HEK293 (cell line): ENCODE measurements at regions not wholly inside any gene's neighbourhood (a gene's known extent, or its start where the extent isn't known, plus 50 kb on each side); places are given as distances from the start of the nearest gene placed in this dataset.

ENCODE experiments used
- CTCF ChIA-PET: fragments of 350-600 bp; formaldehyde crosslinking; extraction: SDS; loops from one replicate; lab custom pipeline; 2021; ENCODE audit warnings: antibody characterized with exemption; lab: Yijun Ruan, JAX
- POLR2A ChIA-PET: fragments of 300-600 bp; formaldehyde crosslinking; extraction: SDS; loops from one replicate; lab custom pipeline; 2020; ENCODE audit warnings: antibody characterized with exemption, inconsistent platforms; lab: Yijun Ruan, JAX
- H3K27ac ChIP-seq: fragments of 200-500 bp; sonication (Bioruptor generic); 2 replicates; pipeline ENCODE4 v1.5.1; 2014; ENCODE audit warnings: low read depth, low read length, control low read depth, inconsistent platforms; ENCODE audit errors: extremely low read depth
- H3K36me3 ChIP-seq, 2 experiments: fragments of 200-500 bp in 1 of 2; sonication (Bioruptor generic) in 1 of 2; 1 replicate in 1 of 2; 2 replicates in 1 of 2; pipeline ENCODE4 v1.5.1; 2014 to 2017; ENCODE audit warnings: inconsistent platforms in 2 of 2, low read length in 2 of 2; ENCODE audit not compliant: control insufficient read depth in 2 of 2, insufficient read depth in 1 of 2
- H3K4me1 ChIP-seq: fragments of 200-500 bp; sonication (Bioruptor generic); 2 replicates; pipeline ENCODE4 v1.5.1; 2014; ENCODE audit warnings: mild to moderate bottlenecking, low read length, inconsistent platforms; ENCODE audit not compliant: control insufficient read depth, insufficient read depth
- H3K4me3 ChIP-seq: 2 replicates; pipeline ENCODE4 v1.5.1; 2011; ENCODE audit warnings: low read depth, mild to moderate bottlenecking, control low read depth, low read length, moderate library complexity
- H3K9me3 ChIP-seq: fragments of 200-500 bp; sonication (Bioruptor generic); 2 replicates; pipeline ENCODE4 v1.5.1; 2014; ENCODE audit warnings: low read depth, low read length, inconsistent platforms; ENCODE audit not compliant: control insufficient read depth, insufficient read depth
- HOXA7 ChIP-seq: sonication (generic); formaldehyde crosslinking; IDR thresholded peaks from 2 replicates; pipeline ENCODE4 v1.8.1; 2022; ENCODE audit warnings: missing genetic modification reagents, borderline replicate concordance
- HOXD13 ChIP-seq: sonication (generic); formaldehyde crosslinking; IDR thresholded peaks from 2 replicates; pipeline ENCODE4 v1.8.0; 2022; ENCODE audit warnings: missing genetic modification reagents, borderline replicate concordance
- PBX3 ChIP-seq: sonication (generic); formaldehyde crosslinking; IDR thresholded peaks from 2 replicates; pipeline ENCODE4 v1.8.1; 2022; ENCODE audit warnings: mild to moderate bottlenecking, moderate library complexity, missing genetic modification reagents
- ZBTB48 ChIP-seq: fragments of 450-650 bp; formaldehyde crosslinking; IDR thresholded peaks from 2 replicates; pipeline ENCODE4 v1.5.1; 2016; ENCODE audit warnings: missing biosample characterization, missing genetic modification characterization
- ZBTB49 ChIP-seq: fragments of 450-650 bp; formaldehyde crosslinking; IDR thresholded peaks from 2 replicates; pipeline ENCODE4 v1.5.1; 2016; ENCODE audit warnings: missing biosample characterization, missing genetic modification characterization, low read depth
- ZNF211 ChIP-seq: fragments of 450-650 bp; formaldehyde crosslinking; IDR thresholded peaks from 2 replicates; pipeline ENCODE4 v1.5.1; 2016; ENCODE audit warnings: low read depth, missing biosample characterization, missing genetic modification characterization
- ZNF248 ChIP-seq: fragments of 450-650 bp; formaldehyde crosslinking; IDR thresholded peaks from 2 replicates; pipeline ENCODE4 v1.5.1; 2017; ENCODE audit warnings: missing biosample characterization, missing genetic modification characterization
- ZNF292 ChIP-seq: fragments of 450-650 bp; formaldehyde crosslinking; IDR thresholded peaks from 2 replicates; pipeline ENCODE4 v1.5.1; 2016; ENCODE audit warnings: low read depth, missing biosample characterization, missing genetic modification characterization, borderline replicate concordance
- ZNF341 ChIP-seq: fragments of 450-650 bp; formaldehyde crosslinking; IDR thresholded peaks from 2 replicates; pipeline ENCODE4; 2016; ENCODE audit warnings: low read depth, missing biosample characterization, missing genetic modification characterization
- ZNF449 ChIP-seq: fragments of 450-650 bp; formaldehyde crosslinking; IDR thresholded peaks from 2 replicates; pipeline ENCODE4 v1.5.1; 2017; ENCODE audit warnings: missing biosample characterization, mild to moderate bottlenecking, missing genetic modification characterization, moderate library complexity
- ZNF514 ChIP-seq: fragments of 450-650 bp; formaldehyde crosslinking; IDR thresholded peaks from 2 replicates; pipeline ENCODE4 v1.5.1; 2016; ENCODE audit warnings: missing biosample characterization, missing genetic modification characterization
- ZNF623 ChIP-seq: fragments of 450-650 bp; formaldehyde crosslinking; IDR thresholded peaks from 2 replicates; pipeline ENCODE4 v1.5.1; 2016; ENCODE audit warnings: missing biosample characterization, missing genetic modification characterization
- ZNF791 ChIP-seq: fragments of 450-650 bp; formaldehyde crosslinking; IDR thresholded peaks from 2 replicates; pipeline ENCODE4 v1.5.1; 2016; ENCODE audit warnings: missing biosample characterization, missing genetic modification characterization
- TF ChIP-seq, protein P1 (sequence below): fragments of 450-650 bp; formaldehyde crosslinking; IDR thresholded peaks from 2 replicates; pipeline ENCODE4 v1.5.1; 2016; ENCODE audit warnings: missing biosample characterization, missing genetic modification characterization
- TF ChIP-seq, protein P2 (sequence below): fragments of 450-650 bp; formaldehyde crosslinking; IDR thresholded peaks from 2 replicates; pipeline ENCODE4 v1.5.1; 2016; ENCODE audit warnings: missing biosample characterization, missing genetic modification characterization
- TF ChIP-seq, protein P3 (sequence below): fragments of 450-650 bp; formaldehyde crosslinking; IDR thresholded peaks from 2 replicates; pipeline ENCODE4 v1.5.1; 2016; ENCODE audit warnings: missing biosample characterization, missing genetic modification characterization
- TF ChIP-seq, protein P4 (sequence below): fragments of 450-650 bp; formaldehyde crosslinking; IDR thresholded peaks from 2 replicates; pipeline ENCODE4 v1.5.1; 2016; ENCODE audit warnings: missing biosample characterization, missing genetic modification characterization
- TF ChIP-seq, protein P5 (sequence below): fragments of 450-650 bp; formaldehyde crosslinking; IDR thresholded peaks from 2 replicates; pipeline ENCODE4 v1.5.1; 2017; ENCODE audit warnings: missing biosample characterization, missing genetic modification characterization

GRCh38 chr5:30849931-30850710 is 343.4 kb upstream of the CDH6 start (continued):
- no peak for TF ChIP-seq ZNF292 (tag by site-specific recombination)

- Histone ChIP-seq H3K4me1 (no peaks in the 10 kb centered on the region), H3K27ac (no peak overlapping the region), H3K4me3 (no peak overlapping the region), H3K9me3 (no peaks in the 10 kb centered on the region), H3K36me3 (no peaks in the 10 kb centered on the region)
- ChIA-PET CTCF (interaction anchor here (0.6 kb wide), 1 partner anchor 340 kb away, joined by 4 read pairs; no protein-coding TSS in a partner anchor), POLR2A (no interaction called here)
- TF ChIP-seq ZNF623 (tag by site-specific recombination) (no peak), ZBTB48 (tag by site-specific recombination) (no peak), ZNF791 (no peak), ZNF211 (tag by site-specific recombination) (no peak), HOXD13 (no peak), ZNF341 (tag by site-specific recombination) (no peak), HOXA7 (no peak), PBX3 (CRISPR knock-in tag) (no peak), ZNF514 (tag by site-specific recombination) (no peak), ZBTB49 (tag by site-specific recombination) (no peak), ZNF248 (tag by site-specific recombination) (no peak), ZNF449 (tag by site-specific recombination) (no peak)
- TF ChIP-seq, protein P1, sequence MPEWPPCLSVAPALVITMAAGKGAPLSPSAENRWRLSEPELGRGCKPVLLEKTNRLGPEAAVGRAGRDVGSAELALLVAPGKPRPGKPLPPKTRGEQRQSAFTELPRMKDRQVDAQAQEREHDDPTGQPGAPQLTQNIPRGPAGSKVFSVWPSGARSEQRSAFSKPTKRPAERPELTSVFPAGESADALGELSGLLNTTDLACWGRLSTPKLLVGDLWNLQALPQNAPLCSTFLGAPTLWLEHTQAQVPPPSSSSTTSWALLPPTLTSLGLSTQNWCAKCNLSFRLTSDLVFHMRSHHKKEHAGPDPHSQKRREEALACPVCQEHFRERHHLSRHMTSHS: no peak
- TF ChIP-seq, protein P2, sequence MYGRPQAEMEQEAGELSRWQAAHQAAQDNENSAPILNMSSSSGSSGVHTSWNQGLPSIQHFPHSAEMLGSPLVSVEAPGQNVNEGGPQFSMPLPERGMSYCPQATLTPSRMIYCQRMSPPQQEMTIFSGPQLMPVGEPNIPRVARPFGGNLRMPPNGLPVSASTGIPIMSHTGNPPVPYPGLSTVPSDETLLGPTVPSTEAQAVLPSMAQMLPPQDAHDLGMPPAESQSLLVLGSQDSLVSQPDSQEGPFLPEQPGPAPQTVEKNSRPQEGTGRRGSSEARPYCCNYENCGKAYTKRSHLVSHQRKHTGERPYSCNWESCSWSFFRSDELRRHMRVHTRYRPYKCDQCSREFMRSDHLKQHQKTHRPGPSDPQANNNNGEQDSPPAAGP (tag by site-specific recombination): no peak
- TF ChIP-seq, protein P3, sequence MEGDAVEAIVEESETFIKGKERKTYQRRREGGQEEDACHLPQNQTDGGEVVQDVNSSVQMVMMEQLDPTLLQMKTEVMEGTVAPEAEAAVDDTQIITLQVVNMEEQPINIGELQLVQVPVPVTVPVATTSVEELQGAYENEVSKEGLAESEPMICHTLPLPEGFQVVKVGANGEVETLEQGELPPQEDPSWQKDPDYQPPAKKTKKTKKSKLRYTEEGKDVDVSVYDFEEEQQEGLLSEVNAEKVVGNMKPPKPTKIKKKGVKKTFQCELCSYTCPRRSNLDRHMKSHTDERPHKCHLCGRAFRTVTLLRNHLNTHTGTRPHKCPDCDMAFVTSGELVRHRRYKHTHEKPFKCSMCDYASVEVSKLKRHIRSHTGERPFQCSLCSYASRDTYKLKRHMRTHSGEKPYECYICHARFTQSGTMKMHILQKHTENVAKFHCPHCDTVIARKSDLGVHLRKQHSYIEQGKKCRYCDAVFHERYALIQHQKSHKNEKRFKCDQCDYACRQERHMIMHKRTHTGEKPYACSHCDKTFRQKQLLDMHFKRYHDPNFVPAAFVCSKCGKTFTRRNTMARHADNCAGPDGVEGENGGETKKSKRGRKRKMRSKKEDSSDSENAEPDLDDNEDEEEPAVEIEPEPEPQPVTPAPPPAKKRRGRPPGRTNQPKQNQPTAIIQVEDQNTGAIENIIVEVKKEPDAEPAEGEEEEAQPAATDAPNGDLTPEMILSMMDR (tag by site-specific recombination): no peak
- TF ChIP-seq, protein P4, sequence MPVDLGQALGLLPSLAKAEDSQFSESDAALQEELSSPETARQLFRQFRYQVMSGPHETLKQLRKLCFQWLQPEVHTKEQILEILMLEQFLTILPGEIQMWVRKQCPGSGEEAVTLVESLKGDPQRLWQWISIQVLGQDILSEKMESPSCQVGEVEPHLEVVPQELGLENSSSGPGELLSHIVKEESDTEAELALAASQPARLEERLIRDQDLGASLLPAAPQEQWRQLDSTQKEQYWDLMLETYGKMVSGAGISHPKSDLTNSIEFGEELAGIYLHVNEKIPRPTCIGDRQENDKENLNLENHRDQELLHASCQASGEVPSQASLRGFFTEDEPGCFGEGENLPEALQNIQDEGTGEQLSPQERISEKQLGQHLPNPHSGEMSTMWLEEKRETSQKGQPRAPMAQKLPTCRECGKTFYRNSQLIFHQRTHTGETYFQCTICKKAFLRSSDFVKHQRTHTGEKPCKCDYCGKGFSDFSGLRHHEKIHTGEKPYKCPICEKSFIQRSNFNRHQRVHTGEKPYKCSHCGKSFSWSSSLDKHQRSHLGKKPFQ: no peak
- TF ChIP-seq, protein P5, sequence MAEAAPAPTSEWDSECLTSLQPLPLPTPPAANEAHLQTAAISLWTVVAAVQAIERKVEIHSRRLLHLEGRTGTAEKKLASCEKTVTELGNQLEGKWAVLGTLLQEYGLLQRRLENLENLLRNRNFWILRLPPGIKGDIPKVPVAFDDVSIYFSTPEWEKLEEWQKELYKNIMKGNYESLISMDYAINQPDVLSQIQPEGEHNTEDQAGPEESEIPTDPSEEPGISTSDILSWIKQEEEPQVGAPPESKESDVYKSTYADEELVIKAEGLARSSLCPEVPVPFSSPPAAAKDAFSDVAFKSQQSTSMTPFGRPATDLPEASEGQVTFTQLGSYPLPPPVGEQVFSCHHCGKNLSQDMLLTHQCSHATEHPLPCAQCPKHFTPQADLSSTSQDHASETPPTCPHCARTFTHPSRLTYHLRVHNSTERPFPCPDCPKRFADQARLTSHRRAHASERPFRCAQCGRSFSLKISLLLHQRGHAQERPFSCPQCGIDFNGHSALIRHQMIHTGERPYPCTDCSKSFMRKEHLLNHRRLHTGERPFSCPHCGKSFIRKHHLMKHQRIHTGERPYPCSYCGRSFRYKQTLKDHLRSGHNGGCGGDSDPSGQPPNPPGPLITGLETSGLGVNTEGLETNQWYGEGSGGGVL (tag by site-specific recombination): no peak
Observed at GRCh38 chr5:30846171-30846570, 347.3 kb upstream of the CDH6 start.
